ENCODE measurements at regions not wholly inside any gene's neighbourhood (a gene's known extent, or its start where the extent isn't known, plus 50 kb on each side); places are given as distances from the start of the nearest gene placed in this dataset.
"Not testable (repeated sequence)": the region's sequence is repeated elsewhere in the genome, so short reads cannot be mapped to it uniquely, and the experiment has no call there.

- no peak for ATAC-seq (replicated peaks)
- Mint-ChIP-seq H3K36me3 (ENCODE audit: insufficient read depth) (no peaks in the 10 kb centered on the region), H3K27me3 (peaks cover 17 to 19% of the 10 kb centered on the region in 2 donors), H3K4me1 (ENCODE audit: low read depth in 2 of 2) (peaks cover 0 to 2% of the 10 kb centered on the region in 2 donors), H3K9me3 (peaks cover 0 to 4% of the 10 kb centered on the region in 2 donors), H3K4me3 (no peak overlapping the region), H3K27ac (no peak overlapping the region)
- no peak for DNase-seq
Observed at GRCh38 chr11:115612046-115612730, 108.0 kb upstream of the CADM1 start.

DNA sequence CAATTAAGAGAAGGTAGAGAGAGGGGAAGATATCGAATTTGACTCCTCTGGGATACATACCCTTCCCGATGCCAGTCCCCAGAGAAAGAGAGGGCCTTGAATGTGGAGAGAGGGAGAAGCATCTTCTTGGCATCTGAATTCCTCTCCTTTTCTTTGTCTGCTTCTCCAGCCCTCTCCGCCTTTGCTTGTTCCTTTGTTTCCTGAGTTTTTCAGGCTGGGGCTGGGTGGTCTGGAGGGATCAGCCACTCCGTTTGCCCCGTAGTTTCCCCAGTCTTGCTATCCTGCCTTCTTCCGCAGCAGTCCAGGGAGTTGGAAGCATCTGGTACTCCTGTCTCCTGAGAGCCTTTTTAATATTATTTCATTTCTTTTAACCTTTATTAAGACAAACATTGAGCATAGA lies 107.1 kb upstream of the CADM1 start:
- Mint-ChIP-seq H3K4me3 (no peak overlapping the region), H3K9me3 (peaks cover 0 to 4% of the 10 kb centered on the region in 2 donors), H3K4me1 (ENCODE audit: low read depth in 2 of 2) (peaks cover 0 to 2% of the 10 kb centered on the region in 2 donors), H3K36me3 (ENCODE audit: insufficient read depth) (peaks cover 2% of the 10 kb centered on the region), H3K27ac (no peak overlapping the region), H3K27me3 (peaks cover 24 to 28% of the 10 kb centered on the region in 2 donors)
- ATAC-seq (replicated peaks) (no peak), DNase-seq (no peak)

GRCh38 chr11:115610908-115611307 lies 106.7 kb upstream of the CADM1 start:
- H3K27ac Mint-ChIP-seq = no peak overlapping the region
- H3K4me1 Mint-ChIP-seq (ENCODE audit: low read depth in 2 of 2) = peaks cover 0 to 2% of the 10 kb centered on the region in 2 donors
- ATAC-seq (replicated peaks) (no peak), DNase-seq (no peak)
- H3K9me3 Mint-ChIP-seq = peaks cover 0 to 4% of the 10 kb centered on the region in 2 donors
- H3K27me3 Mint-ChIP-seq = peaks cover 28 to 32% of the 10 kb centered on the region in 2 donors
- peaks cover 3% of the 10 kb centered on the region for H3K36me3 Mint-ChIP-seq (ENCODE audit: insufficient read depth)
- no peak overlapping the region for H3K4me3 Mint-ChIP-seq

GRCh38 chr11:115610234-115610633 lies 106.0 kb upstream of the CADM1 start:
- H3K4me1 Mint-ChIP-seq (ENCODE audit: low read depth in 2 of 2); H3K4me3 Mint-ChIP-seq; DNase-seq; H3K36me3 Mint-ChIP-seq (ENCODE audit: insufficient read depth); H3K27ac Mint-ChIP-seq; ATAC-seq (replicated peaks); H3K9me3 Mint-ChIP-seq: not testable (repeated sequence)
- H3K27me3 Mint-ChIP-seq = peaks cover 32 to 34% of the 10 kb centered on the region in 2 donors

DNA sequence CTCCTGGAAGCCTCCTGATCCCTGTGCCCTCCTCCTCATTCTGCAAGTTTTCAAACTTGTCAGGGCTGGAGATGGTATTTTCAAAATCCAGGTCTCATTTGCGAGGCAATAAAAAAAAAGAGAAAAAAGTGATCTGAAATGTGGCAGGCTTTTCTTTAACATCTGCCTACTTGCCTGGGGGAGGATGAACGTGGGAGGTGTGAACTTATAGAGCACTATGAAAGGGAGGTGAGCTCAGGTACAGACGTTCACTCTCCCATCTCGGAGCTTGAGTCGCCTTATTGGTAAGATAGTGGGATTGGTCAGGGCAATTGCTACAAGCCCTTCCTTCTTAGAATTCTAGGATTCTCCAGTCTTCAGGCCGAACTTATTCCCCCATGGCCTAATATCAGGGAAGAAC lies 104.8 kb upstream of the CADM1 start:
- ATAC-seq (replicated peaks) (no peak), DNase-seq (no peak)
- H3K27me3 Mint-ChIP-seq = peaks cover 32 to 34% of the 10 kb centered on the region in 2 donors
- H3K4me1 Mint-ChIP-seq (ENCODE audit: low read depth in 2 of 2) = peaks cover 0 to 2% of the 10 kb centered on the region in 2 donors
- H3K27ac Mint-ChIP-seq = no peak overlapping the region
- H3K9me3 Mint-ChIP-seq = peaks cover 0 to 4% of the 10 kb centered on the region in 2 donors
- H3K4me3 Mint-ChIP-seq = no peak overlapping the region
- H3K36me3 Mint-ChIP-seq (ENCODE audit: insufficient read depth) = peaks cover 5% of the 10 kb centered on the region

- no peak overlapping the region for H3K4me3 Mint-ChIP-seq
- no peak for ATAC-seq (replicated peaks)
- peaks cover 5% of the 10 kb centered on the region for H3K36me3 Mint-ChIP-seq (ENCODE audit: insufficient read depth)
- peaks cover 0 to 4% of the 10 kb centered on the region in 2 donors for H3K9me3 Mint-ChIP-seq
- no peak overlapping the region for H3K27ac Mint-ChIP-seq
- DNase-seq = no peak
- no peaks in the 10 kb centered on the region for H3K4me1 Mint-ChIP-seq (ENCODE audit: low read depth in 2 of 2)
- peaks cover 31 to 32% of the 10 kb centered on the region in 2 donors for H3K27me3 Mint-ChIP-seq
Observed at GRCh38 chr11:115607621-115608221, 103.5 kb upstream of the CADM1 start.

GRCh38 chr11:115606498-115607220 lies 102.4 kb upstream of the CADM1 start:
- no peaks in the 10 kb centered on the region for H3K4me1 Mint-ChIP-seq (ENCODE audit: low read depth in 2 of 2)
- peaks cover 5% of the 10 kb centered on the region for H3K36me3 Mint-ChIP-seq (ENCODE audit: insufficient read depth)
- no peak for ATAC-seq (replicated peaks)
- DNase-seq = no peak
- peaks cover 25 to 32% of the 10 kb centered on the region in 2 donors for H3K27me3 Mint-ChIP-seq
- no peak overlapping the region for H3K4me3 Mint-ChIP-seq
- H3K9me3 Mint-ChIP-seq = peaks cover 0 to 4% of the 10 kb centered on the region in 2 donors
- no peak overlapping the region for H3K27ac Mint-ChIP-seq

- no peak overlapping the region for H3K4me3 Mint-ChIP-seq
- peaks cover 25 to 30% of the 10 kb centered on the region in 2 donors for H3K27me3 Mint-ChIP-seq
- no peak overlapping the region for H3K27ac Mint-ChIP-seq
- H3K9me3 Mint-ChIP-seq = peaks cover 0 to 4% of the 10 kb centered on the region in 2 donors
- peaks cover 5% of the 10 kb centered on the region for H3K36me3 Mint-ChIP-seq (ENCODE audit: insufficient read depth)
- no peak for ATAC-seq (replicated peaks)
- no peaks in the 10 kb centered on the region for H3K4me1 Mint-ChIP-seq (ENCODE audit: low read depth in 2 of 2)
- no peak for DNase-seq
Observed at GRCh38 chr11:115605871-115606497, 101.8 kb upstream of the CADM1 start.

- H3K4me1 Mint-ChIP-seq (ENCODE audit: low read depth in 2 of 2); H3K27ac Mint-ChIP-seq; ATAC-seq (replicated peaks); DNase-seq; H3K9me3 Mint-ChIP-seq; H3K36me3 Mint-ChIP-seq (ENCODE audit: insufficient read depth); H3K4me3 Mint-ChIP-seq: not testable (repeated sequence)
- peaks cover 25 to 30% of the 10 kb centered on the region in 2 donors for H3K27me3 Mint-ChIP-seq
Observed at GRCh38 chr11:115605397-115605796, 101.2 kb upstream of the CADM1 start.

GRCh38 chr11:115599125-115599524 lies 94.9 kb upstream of the CADM1 start:
- DNase-seq = no peak
- ATAC-seq (replicated peaks) = no peak
- no peak overlapping the region for H3K27ac Mint-ChIP-seq
- H3K9me3 Mint-ChIP-seq = no peaks in the 10 kb centered on the region
- no peaks in the 10 kb centered on the region for H3K36me3 Mint-ChIP-seq (ENCODE audit: insufficient read depth)
- H3K4me3 Mint-ChIP-seq = no peak overlapping the region
- H3K4me1 Mint-ChIP-seq (ENCODE audit: low read depth in 2 of 2) = no peaks in the 10 kb centered on the region
- H3K27me3 Mint-ChIP-seq = peaks cover 0 to 12% of the 10 kb centered on the region in 2 donors

- Mint-ChIP-seq H3K27me3 (peaks cover 0 to 12% of the 10 kb centered on the region in 2 donors), H3K36me3 (ENCODE audit: insufficient read depth) (no peaks in the 10 kb centered on the region), H3K4me1 (ENCODE audit: low read depth in 2 of 2) (no peaks in the 10 kb centered on the region), H3K27ac (no peak overlapping the region), H3K9me3 (no peaks in the 10 kb centered on the region), H3K4me3 (no peak overlapping the region)
- DNase-seq (no peak), ATAC-seq (replicated peaks) (no peak)
Observed at GRCh38 chr11:115598257-115598901, 94.2 kb upstream of the CADM1 start.

DNA sequence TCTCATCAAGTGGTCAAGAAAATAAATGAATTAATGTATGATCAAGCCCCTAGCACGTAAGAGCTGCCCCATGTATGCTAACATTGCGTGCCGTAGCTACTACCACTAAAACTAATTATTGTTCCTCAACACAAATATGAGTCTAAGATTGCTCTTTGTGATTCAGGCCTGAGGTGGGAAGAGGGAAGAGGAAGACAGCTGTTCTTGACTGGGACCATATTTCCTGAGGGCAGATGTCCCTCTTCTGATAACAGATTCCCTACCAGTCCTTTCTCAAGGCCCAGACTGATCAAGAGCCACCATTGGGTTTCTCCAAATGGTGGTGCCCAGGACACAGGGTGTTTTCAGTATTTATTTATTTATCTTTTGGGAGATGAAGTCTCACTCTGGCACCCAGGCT lies 87.2 kb upstream of the CADM1 start:
- Mint-ChIP-seq H3K4me3 (no peak overlapping the region), H3K36me3 (ENCODE audit: insufficient read depth) (no peaks in the 10 kb centered on the region), H3K9me3 (peaks cover 0 to 8% of the 10 kb centered on the region in 2 donors), H3K4me1 (ENCODE audit: low read depth in 2 of 2) (no peaks in the 10 kb centered on the region), H3K27ac (no peak overlapping the region), H3K27me3 (peaks cover 6% of the 10 kb centered on the region in 2 donors)
- ATAC-seq (replicated peaks) (no peak), DNase-seq (no peak)

- H3K36me3 Mint-ChIP-seq (ENCODE audit: insufficient read depth) = no peaks in the 10 kb centered on the region
- H3K27ac Mint-ChIP-seq = no peak overlapping the region
- H3K27me3 Mint-ChIP-seq = peaks cover 6% of the 10 kb centered on the region in 2 donors
- no peaks in the 10 kb centered on the region for H3K4me1 Mint-ChIP-seq (ENCODE audit: low read depth in 2 of 2)
- H3K9me3 Mint-ChIP-seq = peaks cover 0 to 8% of the 10 kb centered on the region in 2 donors
- no peak overlapping the region for H3K4me3 Mint-ChIP-seq
- no peak for ATAC-seq (replicated peaks)
- DNase-seq = no peak
Observed at GRCh38 chr11:115590254-115590653, 86.0 kb upstream of the CADM1 start.

Data from effector memory CD8-positive, alpha-beta T cell (primary cell).